H9 (cell line): ENCODE measurements at regions not wholly inside any gene's neighbourhood (a gene's known extent, or its start where the extent isn't known, plus 50 kb on each side); places are given as distances from the start of the nearest gene placed in this dataset.

Experiments used
- DNase-seq: peaks from one replicate; pipeline ENCODE4 v3.0.0-alpha.2; 2017
- H2AFZ ChIP-seq: one replicate; pipeline ENCODE4 v1.6.1; 2013; ENCODE audit warnings: mild to moderate bottlenecking, low read length, control low read depth, moderate library complexity
- H2AK5ac ChIP-seq: 2 replicates; pipeline ENCODE4 v1.6.1; 2013; ENCODE audit warnings: low read length, control low read depth, mixed read lengths; ENCODE audit not compliant: insufficient read length
- H2BK120ac ChIP-seq: one replicate; pipeline ENCODE4 v1.6.1; 2013; ENCODE audit warnings: low read depth, mild to moderate bottlenecking, low read length, control low read depth, inconsistent platforms; ENCODE audit not compliant: poor library complexity, severe bottlenecking
- H2BK12ac ChIP-seq: 2 replicates; pipeline ENCODE4 v1.6.1; 2013; ENCODE audit warnings: low read length, control low read depth, mixed read lengths, low read depth; ENCODE audit not compliant: insufficient read length
- H2BK15ac ChIP-seq: 2 replicates; pipeline ENCODE4 v1.6.1; 2013; ENCODE audit warnings: low read depth, low read length, control low read depth
- H2BK20ac ChIP-seq: one replicate; pipeline ENCODE4 v1.6.1; 2013; ENCODE audit warnings: low read depth, mild to moderate bottlenecking, low read length, control low read depth, inconsistent platforms; ENCODE audit not compliant: poor library complexity, severe bottlenecking
- H2BK5ac ChIP-seq: 2 replicates; pipeline ENCODE4 v1.6.1; 2013; ENCODE audit warnings: low read length, control low read depth, mixed read lengths; ENCODE audit not compliant: insufficient read length
- H3K14ac ChIP-seq: 2 replicates; pipeline ENCODE4 v1.6.1; 2013; ENCODE audit warnings: low read length, control low read depth; ENCODE audit not compliant: insufficient read depth
- H3K18ac ChIP-seq: 2 replicates; pipeline ENCODE4 v1.6.1; 2013; ENCODE audit warnings: low read depth, mild to moderate bottlenecking, mixed read lengths, low read length, control low read depth; ENCODE audit not compliant: insufficient read length
- H3K23ac ChIP-seq: 2 replicates; pipeline ENCODE4 v1.6.1; 2013; ENCODE audit warnings: low read length, control low read depth, mixed read lengths, low read depth; ENCODE audit not compliant: insufficient read length
- H3K23me2 ChIP-seq: 2 replicates; pipeline ENCODE4 v1.6.1; 2013; ENCODE audit warnings: low read depth, mild to moderate bottlenecking, mixed read lengths, low read length, control low read depth; ENCODE audit not compliant: insufficient read length, poor library complexity, severe bottlenecking
- H3K27ac ChIP-seq: 2 replicates; pipeline ENCODE4 v1.5.1; 2013; ENCODE audit warnings: low read length, control low read depth, mixed read lengths, low read depth; ENCODE audit not compliant: insufficient read length
- H3K27me3 ChIP-seq: 2 replicates; pipeline ENCODE4 v1.6.1; 2013; ENCODE audit warnings: low read length, control low read depth, inconsistent platforms; ENCODE audit not compliant: insufficient read depth
- H3K4ac ChIP-seq: 2 replicates; pipeline ENCODE4 v1.6.1; 2013; ENCODE audit warnings: low read depth, mild to moderate bottlenecking, control low read depth, inconsistent platforms, low read length, moderate library complexity
- H3K4me1 ChIP-seq: 2 replicates; pipeline ENCODE4 v1.6.1; 2013; ENCODE audit warnings: low read length, control low read depth, inconsistent platforms; ENCODE audit not compliant: insufficient read depth
- H3K4me2 ChIP-seq: 2 replicates; pipeline ENCODE4 v1.6.1; 2013; ENCODE audit warnings: low read length, control low read depth, mixed read lengths; ENCODE audit not compliant: insufficient read length, insufficient read depth
- H3K56ac ChIP-seq: 2 replicates; pipeline ENCODE4 v1.6.1; 2013; ENCODE audit warnings: low read depth, mild to moderate bottlenecking, mixed read lengths, low read length, control low read depth; ENCODE audit not compliant: insufficient read length
- H3K79me1 ChIP-seq: 2 replicates; pipeline ENCODE4 v1.6.1; 2013; ENCODE audit warnings: low read depth, mild to moderate bottlenecking, moderate library complexity, low read length, control low read depth, inconsistent platforms; ENCODE audit not compliant: insufficient read depth, poor library complexity, severe bottlenecking
- H3K79me2 ChIP-seq: 2 replicates; pipeline ENCODE4 v1.6.1; 2013; ENCODE audit warnings: low read length, control low read depth, inconsistent platforms; ENCODE audit not compliant: insufficient read depth
- H3K9ac ChIP-seq: 2 replicates; pipeline ENCODE4 v1.6.1; 2013; ENCODE audit warnings: low read length, control low read depth, mixed read lengths; ENCODE audit not compliant: insufficient read length; ENCODE audit errors: extremely low read depth
- H3K9me3 ChIP-seq: one replicate; pipeline ENCODE4 v1.6.1; 2013; ENCODE audit warnings: low read depth, low read length, inconsistent platforms; ENCODE audit not compliant: control insufficient read depth
- H3T11ph ChIP-seq: one replicate; pipeline ENCODE4 v1.6.1; 2013; ENCODE audit warnings: mild to moderate bottlenecking, low read length, control low read depth, inconsistent platforms
- H4K20me1 ChIP-seq: one replicate; pipeline ENCODE4 v1.6.1; 2013; ENCODE audit not compliant: control insufficient read depth, insufficient read length, insufficient read depth
- H4K5ac ChIP-seq: 2 replicates; pipeline ENCODE4 v1.6.1; 2013; ENCODE audit warnings: low read depth, mild to moderate bottlenecking, mixed read lengths, low read length, control low read depth; ENCODE audit not compliant: insufficient read length
- H4K8ac ChIP-seq: replicated peaks from 2 replicates; pipeline ENCODE4 v1.6.1; 2013; ENCODE audit warnings: low read length, control low read depth, mixed read lengths, low read depth; ENCODE audit not compliant: insufficient read length
- H4K91ac ChIP-seq: 2 replicates; pipeline ENCODE4 v1.6.1; 2013; ENCODE audit warnings: low read depth, mild to moderate bottlenecking, moderate library complexity, mixed read lengths, low read length, control low read depth; ENCODE audit not compliant: insufficient read length
- H3K27ac Mint-ChIP-seq, 3 experiments: 2 replicates in 2 of 3; 3 replicates in 1 of 3; pipeline ENCODE4 v1.8.0; 2020 to 2021; ENCODE audit warnings: mixed read lengths in 3 of 3, mild to moderate bottlenecking in 1 of 3, moderate library complexity in 1 of 3
- H3K27me3 Mint-ChIP-seq: 2 replicates; pipeline ENCODE4 v1.8.0; 2021; ENCODE audit warnings: low read depth, mild to moderate bottlenecking, moderate library complexity, mixed read lengths
- H3K36me3 Mint-ChIP-seq, 3 experiments: 2 replicates in 2 of 3; 3 replicates in 1 of 3; pipeline ENCODE4 v1.8.0; 2020 to 2021; ENCODE audit warnings: low read depth in 3 of 3, mixed read lengths in 3 of 3; ENCODE audit not compliant: insufficient read depth in 1 of 3
- H3K4me1 Mint-ChIP-seq, 2 experiments: 2 replicates each; pipeline ENCODE4 v1.8.0; 2020; ENCODE audit warnings: mixed read lengths in 2 of 2
- H3K4me3 Mint-ChIP-seq, 2 experiments: 2 replicates in 1 of 2; 3 replicates in 1 of 2; pipeline ENCODE4 v1.8.0; 2020 to 2021; ENCODE audit warnings: mild to moderate bottlenecking in 2 of 2, mixed read lengths in 2 of 2, moderate library complexity in 1 of 2
- H3K9me3 Mint-ChIP-seq, 2 experiments: 2 replicates in 1 of 2; 3 replicates in 1 of 2; pipeline ENCODE4 v1.8.0; 2020; ENCODE audit warnings: mild to moderate bottlenecking in 2 of 2, mixed read lengths in 2 of 2, moderate library complexity in 1 of 2
- WGBS: extraction: QIAGEN DNeasy Blood & Tissue Kit; methylation state at CpG from one replicate; pipeline ENCODE4 v1.1.7; 2013; ENCODE audit warnings: missing lambda C conversion rate, low lambda C conversion rate, mixed read lengths; ENCODE audit not compliant: insufficient read length; ENCODE audit errors: extremely low coverage; 5-methylcytosine and 5-hydroxymethylcytosine counted together
- TF ChIP-seq, protein P1 (sequence below): fragments of 200-600 bp; sonication (generic); conservative IDR thresholded peaks from 3 replicates; pipeline ENCODE4 v1.8.0; 2021; ENCODE audit warnings: antibody characterized with exemption, mild to moderate bottlenecking

DNA sequence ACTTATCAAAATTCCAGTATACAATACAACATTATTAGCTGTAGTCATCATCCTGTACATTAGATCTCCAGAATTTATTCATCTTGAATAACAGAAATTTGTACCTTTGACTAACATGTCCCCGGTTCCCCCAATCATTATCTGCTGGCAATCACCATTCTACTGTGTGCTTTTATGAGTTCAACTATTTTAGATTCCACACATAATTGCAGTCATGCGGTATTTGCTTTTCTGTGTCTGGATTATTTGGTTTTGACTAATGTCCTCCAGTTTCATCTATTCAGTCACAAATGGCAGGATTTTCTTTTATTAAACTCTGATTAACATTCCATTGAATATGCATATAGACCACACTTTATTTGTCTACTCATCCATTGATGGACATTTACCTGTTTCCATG, 530.7 kb upstream of the SLITRK1 start:
- no peaks in the 10 kb centered on the region for H3K79me1 ChIP-seq
- H3K23ac ChIP-seq, result no peak overlapping the region
- Mint-ChIP-seq H3K4me1 (no peaks in the 10 kb centered on the region), H3K4me3 (no peak overlapping the region), H3K9me3 (peaks cover 0 to 2% of the 10 kb centered on the region in 2 experiments; a peak in 2 of 5 replicates), H3K27me3 (no peaks in the 10 kb centered on the region), H3K36me3 (no peaks in the 10 kb centered on the region; a peak in 1 of 7 replicates), H3K27ac (no peak overlapping the region)
- no peak overlapping the region for H3K4ac ChIP-seq
- no peak overlapping the region for H4K5ac ChIP-seq
- H3K56ac ChIP-seq, result no peak overlapping the region
- no peaks in the 10 kb centered on the region for H3K23me2 ChIP-seq
- no peak overlapping the region for H3K18ac ChIP-seq
- no peak overlapping the region for H2AFZ ChIP-seq
- no peak overlapping the region for H3T11ph ChIP-seq
- H2BK12ac ChIP-seq, result no peak overlapping the region
- no peaks in the 10 kb centered on the region for H3K79me2 ChIP-seq
- H3K4me1 ChIP-seq, result no peaks in the 10 kb centered on the region
- H2BK120ac ChIP-seq, result no peak overlapping the region
- no peak overlapping the region for H2BK15ac ChIP-seq
- H2BK5ac ChIP-seq, result no peak overlapping the region
- H3K9me3 ChIP-seq, result no peaks in the 10 kb centered on the region
- no peaks in the 10 kb centered on the region for H4K20me1 ChIP-seq
- DNase-seq, result no peak
- no peaks in the 10 kb centered on the region for H3K27me3 ChIP-seq
- no peak overlapping the region for H2BK20ac ChIP-seq
- no peak overlapping the region for H4K91ac ChIP-seq
- H4K8ac ChIP-seq, result no peak overlapping the region
- TF ChIP-seq, protein P1, sequence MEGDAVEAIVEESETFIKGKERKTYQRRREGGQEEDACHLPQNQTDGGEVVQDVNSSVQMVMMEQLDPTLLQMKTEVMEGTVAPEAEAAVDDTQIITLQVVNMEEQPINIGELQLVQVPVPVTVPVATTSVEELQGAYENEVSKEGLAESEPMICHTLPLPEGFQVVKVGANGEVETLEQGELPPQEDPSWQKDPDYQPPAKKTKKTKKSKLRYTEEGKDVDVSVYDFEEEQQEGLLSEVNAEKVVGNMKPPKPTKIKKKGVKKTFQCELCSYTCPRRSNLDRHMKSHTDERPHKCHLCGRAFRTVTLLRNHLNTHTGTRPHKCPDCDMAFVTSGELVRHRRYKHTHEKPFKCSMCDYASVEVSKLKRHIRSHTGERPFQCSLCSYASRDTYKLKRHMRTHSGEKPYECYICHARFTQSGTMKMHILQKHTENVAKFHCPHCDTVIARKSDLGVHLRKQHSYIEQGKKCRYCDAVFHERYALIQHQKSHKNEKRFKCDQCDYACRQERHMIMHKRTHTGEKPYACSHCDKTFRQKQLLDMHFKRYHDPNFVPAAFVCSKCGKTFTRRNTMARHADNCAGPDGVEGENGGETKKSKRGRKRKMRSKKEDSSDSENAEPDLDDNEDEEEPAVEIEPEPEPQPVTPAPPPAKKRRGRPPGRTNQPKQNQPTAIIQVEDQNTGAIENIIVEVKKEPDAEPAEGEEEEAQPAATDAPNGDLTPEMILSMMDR, result no peak
- no peak overlapping the region for H2AK5ac ChIP-seq
- no peak overlapping the region for H3K27ac ChIP-seq
- H3K4me2 ChIP-seq, result no peak overlapping the region
- no peak overlapping the region for H3K14ac ChIP-seq
- H3K9ac ChIP-seq, result no peak overlapping the region
- no CpG with 5 or more reads among the region's 2 CpGs for WGBS
